Hepatocyte (in vitro differentiated cells): ENCODE measurements at regions not wholly inside any gene's neighbourhood (a gene's known extent, or its start where the extent isn't known, plus 50 kb on each side); places are given as distances from the start of the nearest gene placed in this dataset.

Experiments
- DNase-seq: peaks from one replicate; pipeline ENCODE4 v3.0.0-alpha.2; 2016; ENCODE audit warnings: low spot score
- H2AFZ ChIP-seq: fragments of 200-600 bp; sonication (generic); 2 replicates; pipeline ENCODE4 v1.6.0; 2016; ENCODE audit warnings: antibody characterized with exemption, mild to moderate bottlenecking
- H3K27ac ChIP-seq: fragments of 200-600 bp; sonication (generic); 2 replicates; pipeline ENCODE4 v1.5.1; 2016; ENCODE audit warnings: mild to moderate bottlenecking
- H3K27me3 ChIP-seq: fragments of 200-600 bp; sonication (generic); 2 replicates; pipeline ENCODE4 v1.6.1; 2016
- H3K36me3 ChIP-seq: fragments of 200-600 bp; sonication (generic); replicated peaks from 2 replicates; pipeline ENCODE4 v1.5.1; 2016; ENCODE audit warnings: low read depth; ENCODE audit not compliant: insufficient read depth
- H3K4me1 ChIP-seq: fragments of 200-600 bp; sonication (generic); 2 replicates; pipeline ENCODE4 v1.5.1; 2016; ENCODE audit warnings: mild to moderate bottlenecking, moderate library complexity; ENCODE audit not compliant: insufficient read depth
- H3K4me2 ChIP-seq: fragments of 200-600 bp; sonication (generic); 2 replicates; pipeline ENCODE4 v1.6.0; 2016
- H3K4me3 ChIP-seq: fragments of 200-600 bp; sonication (generic); 2 replicates; pipeline ENCODE4 v1.5.1; 2016; ENCODE audit warnings: mild to moderate bottlenecking
- H3K79me2 ChIP-seq: fragments of 200-600 bp; sonication (generic); 2 replicates; pipeline ENCODE4 v1.6.0; 2017; ENCODE audit warnings: mild to moderate bottlenecking
- H3K9me2 ChIP-seq: fragments of 200-600 bp; sonication (generic); replicated peaks from 2 replicates; pipeline ENCODE4 v1.6.0; 2017; ENCODE audit warnings: mild to moderate bottlenecking; ENCODE audit not compliant: insufficient read depth
- H3K9me3 ChIP-seq: fragments of 200-600 bp; sonication (generic); 2 replicates; pipeline ENCODE4 v1.5.1; 2016; ENCODE audit warnings: low read depth, mild to moderate bottlenecking
- H4K20me1 ChIP-seq: fragments of 200-600 bp; sonication (generic); 2 replicates; pipeline ENCODE4 v1.6.0; 2016; ENCODE audit warnings: mild to moderate bottlenecking; ENCODE audit not compliant: insufficient read depth, poor library complexity, severe bottlenecking
- CTCF ChIP-seq: fragments of 200-600 bp; sonication (generic); IDR thresholded peaks from 2 replicates; pipeline ENCODE4 v1.5.1; 2016; ENCODE audit warnings: antibody characterized with exemption, mild to moderate bottlenecking; ENCODE audit not compliant: poor library complexity
- EZH2 ChIP-seq: fragments of 200-600 bp; sonication (generic); IDR thresholded peaks from 2 replicates; pipeline ENCODE4 v1.6.1; 2016; ENCODE audit warnings: antibody characterized with exemption, mild to moderate bottlenecking, borderline replicate concordance
- EZH2phosphoT487 ChIP-seq: fragments of 200-600 bp; sonication (generic); IDR thresholded peaks from one replicate; pipeline ENCODE4 v1.6.1; 2018; ENCODE audit warnings: antibody characterized with exemption, mild to moderate bottlenecking, low read depth, moderate library complexity; ENCODE audit not compliant: unreplicated experiment, severe bottlenecking
- WGBS: methylation state at CpG from one replicate; pipeline ENCODE4 v1.1.6; 2016; ENCODE audit warnings: low lambda C conversion rate; ENCODE audit errors: missing lambda C conversion rate; 5-methylcytosine and 5-hydroxymethylcytosine counted together

DNA sequence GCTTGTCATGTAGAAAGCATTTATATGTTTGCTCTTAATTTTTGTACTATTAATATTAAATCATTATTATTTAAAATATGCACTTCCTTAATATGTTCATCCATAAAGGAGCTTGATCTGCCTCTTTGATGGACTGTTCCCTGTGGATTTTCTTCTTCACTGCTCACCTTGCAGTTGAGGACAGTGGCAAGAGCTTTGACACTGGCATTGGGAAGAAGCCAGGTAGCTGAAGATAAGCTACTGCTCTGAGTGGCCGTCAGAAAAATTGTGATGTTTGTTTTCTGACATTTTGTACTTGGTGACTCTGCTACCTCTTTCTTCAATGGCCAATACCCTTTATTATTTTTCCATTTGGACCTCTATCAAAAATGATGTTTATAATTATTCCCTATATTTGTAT is 349.4 kb upstream of the NOVA1 start:
- H3K4me3 ChIP-seq = no peak overlapping the region
- no peaks in the 10 kb centered on the region for H3K9me3 ChIP-seq
- WGBS = 74% methylated on average over 1 of the region's 1 CpG
- H3K4me1 ChIP-seq = no peaks in the 10 kb centered on the region
- no peak for DNase-seq
- no peak overlapping the region for H3K4me2 ChIP-seq
- H3K79me2 ChIP-seq = no peaks in the 10 kb centered on the region
- no peaks in the 10 kb centered on the region for H3K27me3 ChIP-seq
- no peak for TF ChIP-seq EZH2
- no peak for TF ChIP-seq CTCF
- no peak for TF ChIP-seq EZH2phosphoT487
- H2AFZ ChIP-seq = no peak overlapping the region
- H3K36me3 ChIP-seq = no peaks in the 10 kb centered on the region
- no peaks in the 10 kb centered on the region for H3K9me2 ChIP-seq
- H4K20me1 ChIP-seq = no peaks in the 10 kb centered on the region
- H3K27ac ChIP-seq = no peak overlapping the region

DNA sequence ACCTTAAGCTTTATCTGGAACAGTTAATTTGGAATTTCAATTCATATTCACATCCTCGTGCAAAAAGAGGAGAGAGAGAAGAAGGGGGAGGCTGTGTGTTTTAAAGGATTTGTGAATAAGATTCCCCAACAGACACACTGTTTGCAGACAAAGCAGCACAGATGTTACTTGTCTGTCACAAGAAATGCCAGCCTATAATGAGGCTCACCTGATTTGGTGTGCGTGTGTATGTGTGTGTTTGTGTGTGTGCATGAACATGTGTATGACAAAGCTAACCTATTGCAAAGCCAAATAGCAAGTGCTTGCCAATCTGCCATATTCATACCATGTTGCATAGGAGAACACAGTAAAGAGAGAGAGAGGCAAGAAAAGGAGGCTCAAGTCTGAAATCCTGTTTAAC is 361.6 kb upstream of the NOVA1 start:
- Histone ChIP-seq H3K27me3 (no peaks in the 10 kb centered on the region), H3K9me2 (no peaks in the 10 kb centered on the region), H3K36me3 (no peaks in the 10 kb centered on the region), H3K4me1 (no peaks in the 10 kb centered on the region), H3K4me3 (no peak overlapping the region), H4K20me1 (no peaks in the 10 kb centered on the region), H3K79me2 (no peaks in the 10 kb centered on the region), H3K4me2 (no peak overlapping the region), H2AFZ (no peak overlapping the region), H3K9me3 (no peaks in the 10 kb centered on the region), H3K27ac (no peak overlapping the region)
- WGBS = 81% methylated on average over 2 of the region's 2 CpGs
- TF ChIP-seq EZH2phosphoT487 = no peak
- no peak for TF ChIP-seq EZH2
- TF ChIP-seq CTCF = no peak
- no peak for DNase-seq

DNA sequence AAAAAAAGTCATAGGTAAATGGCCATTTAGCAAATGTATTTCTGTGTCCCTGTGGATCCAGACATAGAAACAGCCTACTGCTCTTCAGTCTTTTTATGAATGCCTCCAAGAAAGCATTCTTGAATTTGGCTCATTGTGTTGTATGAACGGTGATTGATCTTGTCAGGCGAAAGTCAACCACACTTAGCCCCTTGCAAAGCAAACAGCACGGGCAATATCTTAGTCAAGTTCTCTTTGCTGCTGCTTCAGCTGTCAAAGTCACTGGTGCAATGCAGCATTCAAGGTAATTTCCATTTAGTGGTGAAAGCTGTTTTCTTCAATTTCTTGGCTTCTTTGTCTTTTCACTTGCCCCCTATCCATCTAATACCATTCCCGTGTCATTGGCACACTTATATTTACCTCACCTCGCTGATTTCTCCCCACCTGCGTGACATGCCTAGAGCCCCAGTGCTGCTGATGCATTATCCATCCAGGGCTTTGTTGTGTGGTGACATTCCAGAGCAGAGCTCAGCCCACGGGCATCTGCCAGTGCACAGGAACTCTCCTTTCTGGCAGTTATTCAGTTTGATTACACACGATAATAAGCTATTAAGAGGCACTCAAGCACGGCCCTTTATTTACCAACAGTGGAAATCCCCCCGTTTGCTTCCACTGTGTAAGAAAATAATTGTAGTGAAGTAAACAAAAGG is 362.3 kb upstream of the NOVA1 start:
- Histone ChIP-seq H3K27me3 (no peaks in the 10 kb centered on the region), H3K9me3 (no peaks in the 10 kb centered on the region), H3K4me1 (no peaks in the 10 kb centered on the region), H3K4me3 (no peak overlapping the region), H3K36me3 (no peaks in the 10 kb centered on the region), H2AFZ (no peak overlapping the region), H3K9me2 (no peaks in the 10 kb centered on the region), H3K4me2 (no peak overlapping the region), H3K79me2 (no peaks in the 10 kb centered on the region), H3K27ac (no peak overlapping the region), H4K20me1 (no peaks in the 10 kb centered on the region)
- 59% methylated on average over 10 of the region's 10 CpGs for WGBS
- no peak for DNase-seq
- TF ChIP-seq CTCF (no peak), EZH2phosphoT487 (no peak), EZH2 (no peak)
